Adrenal gland (tissue), 5 donors: ENCODE measurements at regions not wholly inside any gene's neighbourhood (a gene's known extent, or its start where the extent isn't known, plus 50 kb on each side); places are given as distances from the start of the nearest gene placed in this dataset.

Experiments
- POLR2A ChIP-seq, 2 donors: fragments of 450-650 bp; IDR thresholded peaks; one replicate each; pipeline ENCODE4 v1.6.1; 2017; ENCODE audit warnings: antibody characterized with exemption in 2 of 2, mild to moderate bottlenecking in 2 of 2, moderate library complexity in 1 of 2
- TF ChIP-seq, protein P1 (sequence below), 6 experiments: fragments of 450-650 bp in 4 of 6; fragments of 200-600 bp in 2 of 6; sonication (generic) in 1 of 6; IDR thresholded peaks; 1 replicate in 5 of 6; 2 replicates in 1 of 6; pipeline versions ENCODE4 v1.5.1 to v1.8.0; 2016 to 2021; ENCODE audit warnings: antibody characterized with exemption in 6 of 6, mild to moderate bottlenecking in 2 of 6, moderate library complexity in 1 of 6
- donor health status: DM: no; HTN: no; CAD: no.

DNA sequence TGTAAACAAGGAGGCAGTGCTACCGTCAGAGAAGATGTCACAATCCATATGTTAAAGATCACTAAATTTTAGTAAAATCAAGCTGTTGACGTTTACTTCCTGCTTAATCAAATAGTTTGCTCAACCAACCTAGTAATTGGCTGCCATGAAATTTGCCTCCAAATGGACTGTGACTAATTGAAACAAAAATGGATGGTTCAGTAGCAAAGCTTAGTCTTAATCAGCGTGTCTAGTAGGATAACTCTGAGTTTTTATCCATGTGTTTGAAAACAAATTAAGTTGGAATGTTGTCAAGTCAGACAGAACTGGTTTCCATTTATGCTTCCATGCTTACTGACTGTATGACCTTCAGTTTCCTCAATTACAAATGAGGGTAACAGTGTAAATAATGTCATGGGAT is 1456.7 kb upstream of the CELF2 start:
- TF ChIP-seq POLR2A (IDR thresholded peaks at IDR 0.05), result no peak
- TF ChIP-seq, protein P1, sequence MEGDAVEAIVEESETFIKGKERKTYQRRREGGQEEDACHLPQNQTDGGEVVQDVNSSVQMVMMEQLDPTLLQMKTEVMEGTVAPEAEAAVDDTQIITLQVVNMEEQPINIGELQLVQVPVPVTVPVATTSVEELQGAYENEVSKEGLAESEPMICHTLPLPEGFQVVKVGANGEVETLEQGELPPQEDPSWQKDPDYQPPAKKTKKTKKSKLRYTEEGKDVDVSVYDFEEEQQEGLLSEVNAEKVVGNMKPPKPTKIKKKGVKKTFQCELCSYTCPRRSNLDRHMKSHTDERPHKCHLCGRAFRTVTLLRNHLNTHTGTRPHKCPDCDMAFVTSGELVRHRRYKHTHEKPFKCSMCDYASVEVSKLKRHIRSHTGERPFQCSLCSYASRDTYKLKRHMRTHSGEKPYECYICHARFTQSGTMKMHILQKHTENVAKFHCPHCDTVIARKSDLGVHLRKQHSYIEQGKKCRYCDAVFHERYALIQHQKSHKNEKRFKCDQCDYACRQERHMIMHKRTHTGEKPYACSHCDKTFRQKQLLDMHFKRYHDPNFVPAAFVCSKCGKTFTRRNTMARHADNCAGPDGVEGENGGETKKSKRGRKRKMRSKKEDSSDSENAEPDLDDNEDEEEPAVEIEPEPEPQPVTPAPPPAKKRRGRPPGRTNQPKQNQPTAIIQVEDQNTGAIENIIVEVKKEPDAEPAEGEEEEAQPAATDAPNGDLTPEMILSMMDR (IDR thresholded peaks at IDR 0.05), result no peak
